HepG2 (cell line): ENCODE measurements at regions not wholly inside any gene's neighbourhood (a gene's known extent, or its start where the extent isn't known, plus 50 kb on each side); places are given as distances from the start of the nearest gene placed in this dataset.

Experiments used
- ATAC-seq: fragments of 200-7000 bp; cut with Tn5 transposase; 3 replicates; pipeline ENCODE4 v1.9.1; 2020; ENCODE audit warnings: mild to moderate bottlenecking, moderate library complexity
- BruUV-seq: library from RNA; stranded (reverse); fragments of 400-500 nt; replicated peaks from 2 replicates; lab custom pipeline; 2021; lab: Mats Ljungman, UMichigan
- CTCF ChIA-PET: fragments of 300-600 bp; formaldehyde crosslinking; extraction: SDS; loops from one replicate; lab custom pipeline; 2021; ENCODE audit warnings: low total read pairs, inconsistent platforms, low intra/inter-chr PET ratio; lab: Yijun Ruan, JAX
- POLR2A ChIA-PET: fragments of 350-600 bp; sonication (Branson Sonifier 250); formaldehyde crosslinking; loops from one replicate; lab custom pipeline; 2020; ENCODE audit warnings: antibody characterized with exemption, inconsistent platforms; lab: Yijun Ruan, JAX
- DNase-seq: peaks from one replicate; pipeline ENCODE4 v3.0.0-alpha.2; 2015; ENCODE audit warnings: low spot score
- FAIRE-seq: peaks from 3 replicates; lab custom pipeline; 2011; peaks lifted over from hg19 to GRCh38; lab: Jason Lieb, UNC
- H2AFZ ChIP-seq: one replicate; pipeline ENCODE4 v1.6.1; 2011; ENCODE audit warnings: low read length, inconsistent platforms
- H3K27ac ChIP-seq: fragments of 300-600 bp; 3 replicates; pipeline ENCODE4 v1.8.0; 2011; ENCODE audit warnings: mixed run types, mild to moderate bottlenecking, mixed read lengths, low read length, inconsistent platforms; ENCODE audit not compliant: insufficient read depth; ENCODE audit errors: extremely low read length
- H3K27me3 ChIP-seq, 2 experiments: fragments of 200-600 bp in 1 of 2; 2 replicates in 1 of 2; 3 replicates in 1 of 2; pipeline versions ENCODE4 v1.6.0 to v1.8.0; 2011; ENCODE audit warnings: low read length in 2 of 2, mild to moderate bottlenecking in 2 of 2, moderate library complexity in 2 of 2, inconsistent platforms in 1 of 2; ENCODE audit not compliant: insufficient read depth in 2 of 2, control insufficient read depth in 1 of 2
- H3K36me3 ChIP-seq, 2 experiments: fragments of 200-600 bp in 1 of 2; replicated peaks in 1 of 2; 2 replicates in 1 of 2; 3 replicates in 1 of 2; pipeline versions ENCODE4 v1.5.1 to v1.8.0; 2011; ENCODE audit warnings: low read length in 2 of 2, inconsistent platforms in 1 of 2; ENCODE audit not compliant: insufficient read depth in 2 of 2, control insufficient read depth in 1 of 2
- H3K4me1 ChIP-seq: 2 replicates; pipeline ENCODE4 v1.5.1; 2012; ENCODE audit warnings: low read length, inconsistent platforms; ENCODE audit not compliant: insufficient read depth
- H3K4me2 ChIP-seq: 2 replicates; pipeline ENCODE4 v1.6.0; 2011; ENCODE audit warnings: low read depth, low read length, inconsistent platforms
- H3K4me3 ChIP-seq, 3 experiments: fragments of 200-600 bp in 1 of 3; sonication (generic), shearing (Covaris generic) in 1 of 3; replicated peaks in 1 of 3; 2 replicates each; pipeline ENCODE4 v1.5.1; 2011 to 2016; ENCODE audit warnings: low read length in 3 of 3, inconsistent platforms in 2 of 3, low read depth in 2 of 3, mild to moderate bottlenecking in 2 of 3, control low read depth in 1 of 3, mixed read lengths in 1 of 3; ENCODE audit not compliant: insufficient read depth in 1 of 3
- H3K79me2 ChIP-seq: one replicate; pipeline ENCODE4 v1.6.1; 2011; ENCODE audit warnings: low read length, inconsistent platforms; ENCODE audit not compliant: insufficient read depth
- H3K9ac ChIP-seq: 2 replicates; pipeline ENCODE4 v1.6.0; 2011; ENCODE audit warnings: mild to moderate bottlenecking, low read depth, low read length, inconsistent platforms; ENCODE audit not compliant: insufficient read depth
- H3K9me3 ChIP-seq: 2 replicates; pipeline ENCODE4 v1.5.1; 2012; ENCODE audit warnings: mild to moderate bottlenecking, low read length
- H4K20me1 ChIP-seq: 2 replicates; pipeline ENCODE4 v1.6.0; 2011; ENCODE audit warnings: inconsistent platforms, mild to moderate bottlenecking, low read length, moderate library complexity; ENCODE audit not compliant: insufficient read depth
- CEBPZ ChIP-seq: IDR thresholded peaks from 2 replicates; pipeline ENCODE4 v1.6.1; 2012; ENCODE audit warnings: low read length, improper control_type of control experiment
- DMAP1 ChIP-seq: IDR thresholded peaks from 2 replicates; pipeline ENCODE4 v1.6.1; 2016
- FOXK1 ChIP-seq: sonication (generic); formaldehyde crosslinking; IDR thresholded peaks from 2 replicates; pipeline ENCODE4 v1.4.0; 2020; ENCODE audit warnings: low read depth, missing genetic modification reagents, borderline replicate concordance
- HNF4A ChIP-seq: sonication (generic); formaldehyde crosslinking; IDR thresholded peaks from 2 replicates; pipeline ENCODE4 v1.4.0; 2020; ENCODE audit warnings: missing genetic modification reagents
- HNRNPLL ChIP-seq: fragments of 200-400 bp; formaldehyde crosslinking; IDR thresholded peaks from 2 replicates; pipeline ENCODE4 v1.6.1; 2017; ENCODE audit warnings: mild to moderate bottlenecking, low read depth, low read length; ENCODE audit not compliant: poor library complexity, severe bottlenecking
- MIXL1 ChIP-seq: IDR thresholded peaks from 2 replicates; pipeline ENCODE4 v1.6.1; 2016
- NFAT5 ChIP-seq: sonication (generic); formaldehyde crosslinking; IDR thresholded peaks from 2 replicates; pipeline ENCODE4 v1.4.0; 2020; ENCODE audit warnings: missing genetic modification reagents
- NFRKB ChIP-seq: fragments of 450-650 bp; IDR thresholded peaks from 2 replicates; pipeline ENCODE4 v1.6.1; 2017
- PCBP2 ChIP-seq: fragments of 200-400 bp; formaldehyde crosslinking; optimal IDR thresholded peaks from 2 replicates; pipeline ENCODE3; 2018; ENCODE audit warnings: low read length, low read depth; ENCODE audit not compliant: poor library complexity, severe bottlenecking
- PPARG ChIP-seq: conservative IDR thresholded peaks from 2 replicates; pipeline ENCODE4 v1.6.1; 2016; ENCODE audit warnings: missing biosample characterization, missing genetic modification reagents
- RXRA ChIP-seq: sonication (generic); formaldehyde crosslinking; IDR thresholded peaks from 2 replicates; pipeline ENCODE4 v1.5.1; 2020; ENCODE audit warnings: missing genetic modification reagents
- ZNF30 ChIP-seq: sonication (generic); formaldehyde crosslinking; IDR thresholded peaks from 2 replicates; pipeline ENCODE4 v1.5.0; 2020; ENCODE audit warnings: mild to moderate bottlenecking, missing genetic modification reagents
- ZNF891 ChIP-seq: sonication (generic); formaldehyde crosslinking; IDR thresholded peaks from 2 replicates; pipeline ENCODE4 v1.5.0; 2020; ENCODE audit warnings: mild to moderate bottlenecking, missing genetic modification reagents
- WGBS: methylation state at CpG from one replicate; pipeline ENCODE4 v1.1.6; 2017; ENCODE audit warnings: low lambda C conversion rate; 5-methylcytosine and 5-hydroxymethylcytosine counted together
- in situ Hi-C: cut with HindIII; loops from 2 replicates; pipeline ENCODE4 v1.10.0; 2017; ENCODE audit warnings: low pct_unique_long_range_greater_than_20kb; ENCODE audit not compliant: extremely low pct_ligation_motif_present
- intact Hi-C: fragments of 100-400 bp; cut with micrococcal nuclease; formaldehyde crosslinking; loops from one replicate; pipeline ENCODE4 v1.10.0; 2022; ENCODE audit not compliant: unreplicated experiment
- TF ChIP-seq, protein P1 (sequence below): sonication (generic); formaldehyde crosslinking; conservative IDR thresholded peaks from 2 replicates; pipeline ENCODE4 v1.8.0; 2022; ENCODE audit warnings: mild to moderate bottlenecking, moderate library complexity, missing genetic modification reagents
- TF ChIP-seq, protein P2 (sequence below): IDR thresholded peaks from 2 replicates; pipeline ENCODE4 v1.6.1; 2016

- TF ChIP-seq PCBP2 (no peak), DMAP1 (CRISPR knock-in tag) (no peak), MIXL1 (CRISPR knock-in tag) (no peak), ZNF30 (CRISPR knock-in tag) (no peak), HNRNPLL (no peak), NFRKB (no peak), RXRA (CRISPR knock-in tag) (no peak)
- TF ChIP-seq, protein P1, sequence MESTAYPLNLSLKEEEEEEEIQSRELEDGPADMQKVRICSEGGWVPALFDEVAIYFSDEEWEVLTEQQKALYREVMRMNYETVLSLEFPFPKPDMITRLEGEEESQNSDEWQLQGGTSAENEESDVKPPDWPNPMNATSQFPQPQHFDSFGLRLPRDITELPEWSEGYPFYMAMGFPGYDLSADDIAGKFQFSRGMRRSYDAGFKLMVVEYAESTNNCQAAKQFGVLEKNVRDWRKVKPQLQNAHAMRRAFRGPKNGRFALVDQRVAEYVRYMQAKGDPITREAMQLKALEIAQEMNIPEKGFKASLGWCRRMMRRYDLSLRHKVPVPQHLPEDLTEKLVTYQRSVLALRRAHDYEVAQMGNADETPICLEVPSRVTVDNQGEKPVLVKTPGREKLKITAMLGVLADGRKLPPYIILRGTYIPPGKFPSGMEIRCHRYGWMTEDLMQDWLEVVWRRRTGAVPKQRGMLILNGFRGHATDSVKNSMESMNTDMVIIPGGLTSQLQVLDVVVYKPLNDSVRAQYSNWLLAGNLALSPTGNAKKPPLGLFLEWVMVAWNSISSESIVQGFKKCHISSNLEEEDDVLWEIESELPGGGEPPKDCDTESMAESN (CRISPR knock-in tag): no peak
- TF ChIP-seq, protein P2, sequence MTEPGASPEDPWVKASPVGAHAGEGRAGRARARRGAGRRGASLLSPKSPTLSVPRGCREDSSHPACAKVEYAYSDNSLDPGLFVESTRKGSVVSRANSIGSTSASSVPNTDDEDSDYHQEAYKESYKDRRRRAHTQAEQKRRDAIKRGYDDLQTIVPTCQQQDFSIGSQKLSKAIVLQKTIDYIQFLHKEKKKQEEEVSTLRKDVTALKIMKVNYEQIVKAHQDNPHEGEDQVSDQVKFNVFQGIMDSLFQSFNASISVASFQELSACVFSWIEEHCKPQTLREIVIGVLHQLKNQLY (CRISPR knock-in tag): no peak
Observed at GRCh38 chr10:121085367-121085766, 234.2 kb downstream of the WDR11 start (continued).

- DNase-seq: no peak
- FAIRE-seq: no peak
- POLR2A ChIA-PET: no interaction called here
Observed at GRCh38 chr10:121087129-121087528, 236.0 kb downstream of the WDR11 start.

More at GRCh38 chr10:121087129-121087528, 236.0 kb downstream of the WDR11 start:
- H4K20me1 ChIP-seq: no peaks in the 10 kb centered on the region
- H3K4me3 ChIP-seq: no peak overlapping the region
- peaks cover 1% of the 10 kb centered on the region; the same call in 1 of the 2 replicates for H3K4me1 ChIP-seq
- in situ Hi-C loops (no loop called here), intact Hi-C loops (no loop called here)
- no peaks in the 10 kb centered on the region for H3K9me3 ChIP-seq
- H3K27ac ChIP-seq: no peak overlapping the region
- CTCF ChIA-PET: no interaction called here
- no TSS peak for BruUV-seq
- no peaks in the 10 kb centered on the region for H3K79me2 ChIP-seq
- 69% methylated on average over 7 of the region's 9 CpGs for WGBS
- H3K27me3 ChIP-seq: no peaks in the 10 kb centered on the region
- H3K4me2 ChIP-seq: no peak overlapping the region
- no peaks in the 10 kb centered on the region for H3K36me3 ChIP-seq
- no peak for ATAC-seq
- TF ChIP-seq ZNF891 (CRISPR knock-in tag): no peak
- TF ChIP-seq FOXK1 (CRISPR knock-in tag): no peak
- no peak for TF ChIP-seq CEBPZ
- TF ChIP-seq PPARG (CRISPR knock-in tag): no peak
- TF ChIP-seq NFAT5 (CRISPR knock-in tag): no peak
- no peak for TF ChIP-seq HNF4A (CRISPR knock-in tag)
- H2AFZ ChIP-seq: no peak overlapping the region
- no peak overlapping the region for H3K9ac ChIP-seq
